Erythroblast (primary cell): ENCODE measurements at regions not wholly inside any gene's neighbourhood (a gene's known extent, or its start where the extent isn't known, plus 50 kb on each side); places are given as distances from the start of the nearest gene placed in this dataset.

Experiments
- DNase-seq, 2 experiments: peaks; one replicate each; lab custom pipeline; 2025; lab: John Stamatoyannopoulos, UW
- GATA1 ChIP-seq: IDR thresholded peaks from 2 replicates; pipeline ENCODE4 v1.6.1; 2011; ENCODE audit warnings: low read depth, mild to moderate bottlenecking, control low read depth, low read length, moderate library complexity
- POLR2A ChIP-seq: IDR thresholded peaks from 2 replicates; pipeline ENCODE4 v1.6.1; 2011; ENCODE audit warnings: mild to moderate bottlenecking, low read length

GRCh38 chr5:96141749-96142148 lies 180.1 kb upstream of the ELL2 start:
- DNase-seq, result no peak
- no peak for TF ChIP-seq POLR2A
- TF ChIP-seq GATA1, result no peak

DNA sequence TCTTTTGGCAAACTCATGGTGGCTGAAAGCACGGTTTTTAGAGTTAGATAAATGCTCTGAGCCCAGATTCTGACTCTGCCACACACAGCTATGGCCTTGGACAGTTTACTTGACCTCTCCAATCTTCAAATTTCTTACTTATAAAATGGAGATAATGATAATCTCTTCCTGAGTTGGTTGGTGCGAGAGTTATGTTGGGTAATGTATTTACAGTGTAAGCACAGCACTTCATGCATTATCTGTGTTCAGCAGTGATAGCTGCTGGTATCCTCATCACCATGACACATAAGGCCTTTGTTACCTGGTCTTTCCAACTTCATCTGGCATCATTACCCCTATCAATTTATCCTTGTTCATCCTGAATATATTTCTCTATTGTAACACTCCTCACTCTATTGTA lies 178.8 kb upstream of the ELL2 start:
- TF ChIP-seq GATA1, result no peak
- no peak for DNase-seq

DNA sequence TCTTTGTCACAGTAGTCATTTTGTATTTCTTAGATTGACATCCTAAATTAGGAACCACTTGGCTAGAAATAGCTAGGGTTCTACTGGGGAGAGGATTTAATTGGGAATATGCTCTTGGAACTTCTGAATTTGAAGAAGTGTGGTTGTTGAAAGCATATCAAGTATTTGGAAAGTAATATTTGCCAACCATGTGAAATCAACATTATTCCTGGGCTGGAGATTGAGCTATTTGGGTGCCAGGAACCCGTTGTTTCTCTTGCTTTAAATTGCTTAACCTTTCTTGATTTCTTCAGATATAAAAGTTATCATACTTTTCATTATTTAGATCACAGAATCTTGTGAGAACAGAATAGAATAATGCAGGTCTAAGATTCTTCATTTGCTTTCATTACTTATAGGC lies 178.4 kb upstream of the ELL2 start:
- no peak for TF ChIP-seq POLR2A
- TF ChIP-seq GATA1, result no peak
- no peak for DNase-seq

- no peak for DNase-seq
- TF ChIP-seq GATA1 (no peak), POLR2A (no peak)
Measured at GRCh38 chr5:96134886-96135285, 173.2 kb upstream of the ELL2 start.

GRCh38 chr5:96133341-96134079 lies 171.9 kb upstream of the ELL2 start:
- no peak for TF ChIP-seq GATA1
- no peak for TF ChIP-seq POLR2A
- no peak for DNase-seq

GRCh38 chr5:96129276-96129675 lies 167.6 kb upstream of the ELL2 start:
- no peak for DNase-seq
- TF ChIP-seq GATA1 (no peak), POLR2A (no peak)

DNA sequence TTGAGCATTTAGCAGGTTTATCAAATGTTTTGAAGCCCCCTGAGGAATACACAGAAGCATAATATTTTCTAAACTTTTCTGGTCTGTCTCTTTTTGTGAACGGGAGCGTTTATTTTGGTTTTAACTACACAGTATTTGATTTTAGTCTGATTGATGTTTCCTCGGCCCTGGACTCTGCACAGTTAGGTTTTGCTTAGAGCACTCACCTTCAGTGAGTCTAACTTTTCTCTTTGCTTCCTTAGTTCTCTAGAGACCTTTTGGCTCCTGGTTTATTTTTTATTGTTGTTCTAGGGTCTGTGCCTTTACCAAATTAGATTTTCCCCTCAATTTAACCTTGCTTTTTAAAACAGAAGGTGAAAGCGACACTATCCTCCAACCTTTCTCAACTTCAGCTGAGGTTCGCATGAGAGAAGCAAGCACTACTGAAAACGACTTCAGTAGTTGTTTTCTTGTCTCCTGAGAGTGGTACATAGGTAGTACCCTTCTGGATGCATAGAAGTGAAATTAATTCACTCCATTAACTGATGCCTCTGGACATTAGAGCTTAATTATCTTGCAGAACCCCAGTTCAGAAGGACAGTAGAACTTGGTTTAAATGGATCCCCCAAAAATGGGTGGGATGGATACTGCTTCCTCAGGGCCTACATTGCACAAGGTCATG lies 166.7 kb upstream of the ELL2 start:
- TF ChIP-seq GATA1 (no peak), POLR2A (no peak)
- no peak for DNase-seq

GRCh38 chr5:96127538-96127937 lies 165.9 kb upstream of the ELL2 start:
- TF ChIP-seq GATA1 (no peak), POLR2A (no peak)
- DNase-seq, result no peak

DNA sequence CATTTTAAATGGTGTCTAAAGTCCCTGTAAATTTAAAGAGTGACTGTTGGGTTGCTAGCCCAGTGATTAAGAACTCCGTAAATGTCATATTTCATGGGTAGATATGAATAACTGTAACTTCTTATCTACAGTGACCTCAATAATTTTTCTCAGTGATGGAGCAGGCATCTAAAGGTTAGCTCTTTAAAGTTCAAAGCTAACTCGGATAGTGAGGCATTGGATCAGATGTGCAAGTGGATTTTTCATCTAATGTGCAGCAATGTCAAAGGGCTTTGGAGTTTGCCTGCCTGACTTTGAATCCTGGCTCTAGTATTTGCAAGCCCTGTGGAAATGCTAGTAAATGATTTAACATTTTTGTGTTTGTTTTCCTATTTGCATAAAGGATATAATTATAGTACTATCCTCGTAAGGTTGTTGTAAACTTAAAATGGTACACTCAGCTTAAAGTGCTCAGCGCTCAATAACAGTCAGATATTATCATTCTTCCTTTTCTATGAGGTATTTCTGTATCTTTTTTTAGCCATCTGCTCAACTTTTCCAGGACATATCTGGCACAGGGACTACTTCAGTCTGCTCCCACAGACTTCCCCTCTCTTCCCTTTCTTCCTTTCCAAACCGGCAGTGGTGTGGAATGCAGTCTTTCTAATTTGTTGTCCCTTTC lies 163.7 kb upstream of the ELL2 start:
- DNase-seq, result peak; percentile 41 to 60
- TF ChIP-seq GATA1, result no peak
- no peak for TF ChIP-seq POLR2A

- DNase-seq, result no peak
- TF ChIP-seq GATA1 (no peak), POLR2A (no peak)
Measured at GRCh38 chr5:96124589-96124988, 162.9 kb upstream of the ELL2 start.

DNA sequence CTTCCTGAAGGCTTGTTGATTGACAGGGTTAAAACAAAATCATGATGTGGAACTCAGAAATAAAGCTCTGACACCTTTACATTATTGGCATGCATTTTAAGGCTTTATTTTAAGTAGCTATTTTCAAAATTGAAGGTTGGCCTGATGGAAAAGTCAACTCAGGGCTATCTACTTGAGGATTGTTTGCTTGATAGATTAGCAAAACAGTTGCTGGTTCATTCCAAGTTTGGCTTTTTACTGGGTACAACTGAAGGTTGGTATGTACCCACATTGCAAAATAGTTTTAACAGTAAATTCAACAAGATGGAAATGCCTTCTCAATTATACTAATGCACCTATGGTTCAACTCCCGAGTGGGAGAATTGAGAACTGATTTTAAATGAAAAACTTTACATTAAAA lies 161.8 kb upstream of the ELL2 start:
- no peak for TF ChIP-seq GATA1
- TF ChIP-seq POLR2A, result no peak
- DNase-seq, result no peak

- DNase-seq, result no peak
- no peak for TF ChIP-seq POLR2A
- no peak for TF ChIP-seq GATA1
Measured at GRCh38 chr5:96121364-96121763, 159.7 kb upstream of the ELL2 start.

GRCh38 chr5:96120120-96120519 lies 158.5 kb upstream of the ELL2 start:
- no peak for TF ChIP-seq GATA1
- no peak for TF ChIP-seq POLR2A
- DNase-seq, result no peak
